Activated naive CD4-positive, alpha-beta T cell treated with anti-CD3 and anti-CD28 coated beads for 36 hours (primary cell): ENCODE measurements at regions not wholly inside any gene's neighbourhood (a gene's known extent, or its start where the extent isn't known, plus 50 kb on each side); places are given as distances from the start of the nearest gene placed in this dataset.
"Not testable (repeated sequence)": the region's sequence is repeated elsewhere in the genome, so short reads cannot be mapped to it uniquely, and the experiment has no call there.

Experiments
- CTCF ChIA-PET: fragments of 350-600 bp; sonication (Branson Sonifier 250); formaldehyde crosslinking; loops from one replicate; lab custom pipeline; 2021; ENCODE audit warnings: antibody characterized with exemption; lab: Charles Lee
- DNase-seq: peaks from one replicate; pipeline ENCODE4 v3.0.0-alpha.2; 2020
- H3K27ac Mint-ChIP-seq: one replicate; pipeline ENCODE4 v1.8.0; 2021; ENCODE audit warnings: mild to moderate bottlenecking, mixed read lengths
- H3K27me3 Mint-ChIP-seq: one replicate; pipeline ENCODE4 v1.8.0; 2021; ENCODE audit warnings: low read depth, mixed read lengths
- H3K36me3 Mint-ChIP-seq: one replicate; pipeline ENCODE4 v1.8.0; 2021; ENCODE audit warnings: low read depth, mixed read lengths
- H3K4me1 Mint-ChIP-seq: one replicate; pipeline ENCODE4 v1.8.0; 2021; ENCODE audit warnings: low read depth, mixed read lengths
- H3K4me3 Mint-ChIP-seq: one replicate; pipeline ENCODE4 v1.8.0; 2021; ENCODE audit warnings: mild to moderate bottlenecking, moderate library complexity, mixed read lengths
- H3K9me3 Mint-ChIP-seq: one replicate; pipeline ENCODE4 v1.8.0; 2021; ENCODE audit warnings: mixed read lengths
- intact Hi-C: fragments of 100-400 bp; cut with micrococcal nuclease; formaldehyde crosslinking; loops from one replicate; pipeline ENCODE4 v1.15.1; 2023

- intact Hi-C loops: no loop called here
- Mint-ChIP-seq H3K27ac (no peak overlapping the region), H3K4me3 (no peak overlapping the region), H3K4me1 (no peaks in the 10 kb centered on the region), H3K36me3 (no peaks in the 10 kb centered on the region), H3K9me3 (peaks cover 17% of the 10 kb centered on the region), H3K27me3 (no peaks in the 10 kb centered on the region)
- DNase-seq: no peak
- CTCF ChIA-PET: no interaction called here
Observed at GRCh38 chr3:145197051-145197820, 963.7 kb downstream of the PLOD2 start.

- Mint-ChIP-seq H3K4me3 (no peak overlapping the region), H3K4me1 (no peaks in the 10 kb centered on the region), H3K27me3 (no peaks in the 10 kb centered on the region), H3K27ac (no peak overlapping the region), H3K9me3 (peaks cover 17% of the 10 kb centered on the region), H3K36me3 (no peaks in the 10 kb centered on the region)
- CTCF ChIA-PET: no interaction called here
- intact Hi-C loops: no loop called here
- DNase-seq: no peak
Observed at GRCh38 chr3:145197821-145198220, 963.2 kb downstream of the PLOD2 start.

- Mint-ChIP-seq H3K27me3 (no peaks in the 10 kb centered on the region), H3K36me3 (no peaks in the 10 kb centered on the region), H3K9me3 (peaks cover 2% of the 10 kb centered on the region), H3K4me1 (no peaks in the 10 kb centered on the region), H3K4me3 (no peak overlapping the region), H3K27ac (no peak overlapping the region)
- intact Hi-C loops: no loop called here
- no peak for DNase-seq
- CTCF ChIA-PET: no interaction called here
Observed at GRCh38 chr3:145209561-145209960, 951.4 kb downstream of the PLOD2 start.

GRCh38 chr3:145219355-145220235 lies 941.4 kb downstream of the PLOD2 start:
- no peak for DNase-seq
- H3K27ac Mint-ChIP-seq: no peak overlapping the region
- H3K27me3 Mint-ChIP-seq: no peaks in the 10 kb centered on the region
- H3K36me3 Mint-ChIP-seq: no peaks in the 10 kb centered on the region
- CTCF ChIA-PET: no interaction called here
- H3K4me1 Mint-ChIP-seq: no peaks in the 10 kb centered on the region
- intact Hi-C loops: no loop called here
- H3K9me3 Mint-ChIP-seq: peaks cover 4% of the 10 kb centered on the region
- H3K4me3 Mint-ChIP-seq: no peak overlapping the region

GRCh38 chr3:145224886-145225285 lies 936.1 kb downstream of the PLOD2 start:
- CTCF ChIA-PET: no interaction called here
- intact Hi-C loops: no loop called here
- DNase-seq: no peak
- H3K4me3 Mint-ChIP-seq: no peak overlapping the region
- no peaks in the 10 kb centered on the region for H3K4me1 Mint-ChIP-seq
- H3K9me3 Mint-ChIP-seq: peaks cover 4% of the 10 kb centered on the region
- H3K27ac Mint-ChIP-seq: no peak overlapping the region
- no peaks in the 10 kb centered on the region for H3K36me3 Mint-ChIP-seq
- H3K27me3 Mint-ChIP-seq: no peaks in the 10 kb centered on the region

GRCh38 chr3:145243875-145244274 lies 917.1 kb downstream of the PLOD2 start:
- DNase-seq: no peak
- Mint-ChIP-seq H3K27me3 (no peaks in the 10 kb centered on the region), H3K36me3 (peaks cover 1% of the 10 kb centered on the region), H3K27ac (no peak overlapping the region), H3K9me3 (peaks cover 14% of the 10 kb centered on the region), H3K4me3 (no peak overlapping the region), H3K4me1 (no peaks in the 10 kb centered on the region)
- CTCF ChIA-PET: no interaction called here
- intact Hi-C loops: no loop called here

GRCh38 chr3:145244327-145244726 lies 916.7 kb downstream of the PLOD2 start:
- no peak for DNase-seq
- Mint-ChIP-seq H3K27me3 (no peaks in the 10 kb centered on the region), H3K27ac (no peak overlapping the region), H3K36me3 (peaks cover 1% of the 10 kb centered on the region), H3K9me3 (peaks cover 17% of the 10 kb centered on the region), H3K4me1 (no peaks in the 10 kb centered on the region), H3K4me3 (no peak overlapping the region)
- CTCF ChIA-PET: no interaction called here
- intact Hi-C loops: no loop called here

GRCh38 chr3:145246291-145246690 lies 914.7 kb downstream of the PLOD2 start:
- H3K4me3 Mint-ChIP-seq: no peak overlapping the region
- no peaks in the 10 kb centered on the region for H3K4me1 Mint-ChIP-seq
- intact Hi-C loops: no loop called here
- H3K9me3 Mint-ChIP-seq: peaks cover 23% of the 10 kb centered on the region
- no peaks in the 10 kb centered on the region for H3K27me3 Mint-ChIP-seq
- DNase-seq: no peak
- no peak overlapping the region for H3K27ac Mint-ChIP-seq
- peaks cover 1% of the 10 kb centered on the region for H3K36me3 Mint-ChIP-seq
- CTCF ChIA-PET: no interaction called here

- Mint-ChIP-seq H3K36me3 (peaks cover 1% of the 10 kb centered on the region), H3K4me3 (no peak overlapping the region), H3K4me1 (no peaks in the 10 kb centered on the region), H3K9me3 (peaks cover 21% of the 10 kb centered on the region), H3K27ac (no peak overlapping the region), H3K27me3 (no peaks in the 10 kb centered on the region)
- intact Hi-C loops: no loop called here
- no peak for DNase-seq
- CTCF ChIA-PET: no interaction called here
Observed at GRCh38 chr3:145248928-145249327, 912.1 kb downstream of the PLOD2 start.

- Mint-ChIP-seq H3K4me1 (no peaks in the 10 kb centered on the region), H3K27ac (no peak overlapping the region), H3K4me3 (no peak overlapping the region), H3K9me3 (peaks cover 21% of the 10 kb centered on the region), H3K36me3 (peaks cover 1% of the 10 kb centered on the region), H3K27me3 (no peaks in the 10 kb centered on the region)
- CTCF ChIA-PET: no interaction called here
- no peak for DNase-seq
- intact Hi-C loops: no loop called here
Observed at GRCh38 chr3:145251311-145251710, 909.7 kb downstream of the PLOD2 start.

- H3K27me3 Mint-ChIP-seq, H3K4me1 Mint-ChIP-seq, CTCF ChIA-PET, intact Hi-C loops, H3K9me3 Mint-ChIP-seq, DNase-seq, H3K27ac Mint-ChIP-seq, H3K4me3 Mint-ChIP-seq, H3K36me3 Mint-ChIP-seq: not testable (repeated sequence)
Observed at GRCh38 chr3:145257967-145258366, 903.0 kb downstream of the PLOD2 start.

GRCh38 chr3:145259166-145259880 lies 901.7 kb downstream of the PLOD2 start:
- Mint-ChIP-seq H3K27ac (no peak overlapping the region), H3K27me3 (no peaks in the 10 kb centered on the region), H3K9me3 (no peaks in the 10 kb centered on the region), H3K4me1 (no peaks in the 10 kb centered on the region), H3K36me3 (no peaks in the 10 kb centered on the region), H3K4me3 (no peak overlapping the region)
- CTCF ChIA-PET: no interaction called here
- DNase-seq: no peak
- intact Hi-C loops: no loop called here
